ENCODE measurements at regions not wholly inside any gene's neighbourhood (a gene's known extent, or its start where the extent isn't known, plus 50 kb on each side); places are given as distances from the start of the nearest gene placed in this dataset.

- TF ChIP-seq CTCF (IDR thresholded peaks at IDR 0.05): no peak
- TF ChIP-seq POLR2A (IDR thresholded peaks at IDR 0.05; ENCODE audit: low read depth): no peak
- no peak for TF ChIP-seq POLR2AphosphoS5 (IDR thresholded peaks at IDR 0.05)
Observed at GRCh38 chr13:73948848-73949529, 185.2 kb downstream of the KLF12 start.

Data from esophagus muscularis mucosa (tissue), 3 donors.